GM06990 (cell line): ENCODE measurements at regions not wholly inside any gene's neighbourhood (a gene's known extent, or its start where the extent isn't known, plus 50 kb on each side); places are given as distances from the start of the nearest gene placed in this dataset.
A peak's percentile ranks its signal among the peaks of the same experiment; 100 is the strongest.

ENCODE experiments used
- DNase-seq: peaks from one replicate; pipeline ENCODE4 v3.0.0-alpha.2; 2011; ENCODE audit not compliant: insufficient read length; ENCODE audit errors: extremely low read depth
- H3K27me3 ChIP-seq: replicated peaks from 2 replicates; pipeline ENCODE4 v1.6.0; 2011; ENCODE audit warnings: low read length; ENCODE audit not compliant: control insufficient read depth, insufficient read depth
- H3K36me3 ChIP-seq: 2 replicates; pipeline ENCODE4 v1.5.1; 2011; ENCODE audit warnings: low read length; ENCODE audit not compliant: control insufficient read depth, insufficient read depth
- H3K4me3 ChIP-seq: replicated peaks from 2 replicates; pipeline ENCODE4 v1.5.1; 2011; ENCODE audit warnings: low read depth, mild to moderate bottlenecking, control low read depth, low read length
- TF ChIP-seq, protein P1 (sequence below): IDR thresholded peaks from 2 replicates; pipeline ENCODE4 v1.5.1; 2011; ENCODE audit warnings: low read length, control low read depth, mild to moderate bottlenecking, inconsistent platforms; ENCODE audit not compliant: insufficient read depth, poor library complexity, severe bottlenecking

DNA sequence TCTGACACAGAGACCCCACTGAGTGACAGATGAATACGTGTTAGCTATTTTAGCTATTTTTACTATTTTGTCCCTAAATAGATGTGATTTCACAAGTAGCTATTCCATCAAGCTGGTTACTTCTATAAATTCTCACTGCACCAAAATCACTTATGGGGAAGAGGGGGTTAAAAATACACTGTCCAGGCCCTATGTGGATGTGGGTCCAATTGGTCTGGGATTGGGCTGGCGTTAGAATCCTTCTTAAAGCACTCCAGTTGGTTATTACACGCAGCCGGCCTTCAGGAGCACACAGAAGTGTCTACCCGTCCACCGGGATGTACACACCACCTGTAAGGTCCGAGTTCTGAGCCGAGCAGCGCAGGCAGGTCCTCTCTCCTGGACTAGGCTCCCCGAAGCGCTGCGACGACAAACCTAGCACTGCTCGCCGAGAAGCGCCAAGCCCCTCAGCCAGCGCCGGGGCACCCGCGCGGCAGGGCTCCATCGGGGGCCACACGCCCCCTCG, 222.3 kb upstream of the MKLN1 start:
- H3K36me3 ChIP-seq, result peaks cover 3% of the 10 kb centered on the region
- DNase-seq, result no peak
- H3K27me3 ChIP-seq, result no peaks in the 10 kb centered on the region
- H3K4me3 ChIP-seq, result peak overlapping the region; percentile 64
- TF ChIP-seq, protein P1, sequence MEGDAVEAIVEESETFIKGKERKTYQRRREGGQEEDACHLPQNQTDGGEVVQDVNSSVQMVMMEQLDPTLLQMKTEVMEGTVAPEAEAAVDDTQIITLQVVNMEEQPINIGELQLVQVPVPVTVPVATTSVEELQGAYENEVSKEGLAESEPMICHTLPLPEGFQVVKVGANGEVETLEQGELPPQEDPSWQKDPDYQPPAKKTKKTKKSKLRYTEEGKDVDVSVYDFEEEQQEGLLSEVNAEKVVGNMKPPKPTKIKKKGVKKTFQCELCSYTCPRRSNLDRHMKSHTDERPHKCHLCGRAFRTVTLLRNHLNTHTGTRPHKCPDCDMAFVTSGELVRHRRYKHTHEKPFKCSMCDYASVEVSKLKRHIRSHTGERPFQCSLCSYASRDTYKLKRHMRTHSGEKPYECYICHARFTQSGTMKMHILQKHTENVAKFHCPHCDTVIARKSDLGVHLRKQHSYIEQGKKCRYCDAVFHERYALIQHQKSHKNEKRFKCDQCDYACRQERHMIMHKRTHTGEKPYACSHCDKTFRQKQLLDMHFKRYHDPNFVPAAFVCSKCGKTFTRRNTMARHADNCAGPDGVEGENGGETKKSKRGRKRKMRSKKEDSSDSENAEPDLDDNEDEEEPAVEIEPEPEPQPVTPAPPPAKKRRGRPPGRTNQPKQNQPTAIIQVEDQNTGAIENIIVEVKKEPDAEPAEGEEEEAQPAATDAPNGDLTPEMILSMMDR, result no peak

DNA sequence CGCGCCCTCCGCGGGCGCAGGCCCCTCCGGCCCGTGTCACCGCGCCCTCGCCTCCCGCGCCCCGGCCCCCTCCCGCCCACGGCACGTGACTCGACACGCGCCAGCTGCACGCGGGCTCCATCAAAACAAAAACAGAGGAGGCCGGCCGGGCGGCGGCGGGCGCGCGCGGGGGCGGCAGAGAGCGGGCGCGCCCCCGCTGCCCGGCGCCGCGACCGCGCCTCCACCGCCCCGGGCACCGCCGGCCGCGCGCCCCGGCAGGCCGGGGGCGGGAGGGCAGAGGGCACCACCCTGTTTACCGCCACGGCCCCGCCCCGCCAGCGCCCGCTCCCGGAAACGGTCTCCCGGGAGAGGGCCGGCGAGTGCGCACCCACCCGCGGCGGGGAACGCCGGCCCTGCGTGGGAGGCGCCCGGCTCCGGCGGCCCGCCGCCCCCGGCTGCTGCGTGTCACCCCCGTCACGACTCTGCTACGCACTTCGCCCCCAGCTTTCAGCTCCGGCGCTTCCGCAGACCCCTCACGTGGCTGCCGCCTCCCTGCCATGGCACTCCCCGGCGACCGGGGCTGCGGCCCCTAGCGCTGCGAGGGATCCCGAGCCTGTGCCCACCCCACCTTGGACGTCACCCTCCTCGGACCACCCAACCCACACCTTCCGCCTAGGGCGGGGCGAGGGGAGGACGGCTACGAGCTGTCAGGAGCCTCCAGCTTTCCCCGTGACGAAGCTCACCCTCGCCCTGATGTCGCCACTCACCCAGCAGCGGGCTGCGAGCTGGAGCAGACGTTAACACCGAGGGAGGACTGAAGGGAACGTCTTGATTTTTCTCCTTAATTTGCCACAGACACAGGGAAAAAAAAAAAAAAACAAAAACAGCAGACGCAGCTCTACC, 221.6 kb upstream of the MKLN1 start:
- H3K27me3 ChIP-seq, result no peaks in the 10 kb centered on the region

DNA sequence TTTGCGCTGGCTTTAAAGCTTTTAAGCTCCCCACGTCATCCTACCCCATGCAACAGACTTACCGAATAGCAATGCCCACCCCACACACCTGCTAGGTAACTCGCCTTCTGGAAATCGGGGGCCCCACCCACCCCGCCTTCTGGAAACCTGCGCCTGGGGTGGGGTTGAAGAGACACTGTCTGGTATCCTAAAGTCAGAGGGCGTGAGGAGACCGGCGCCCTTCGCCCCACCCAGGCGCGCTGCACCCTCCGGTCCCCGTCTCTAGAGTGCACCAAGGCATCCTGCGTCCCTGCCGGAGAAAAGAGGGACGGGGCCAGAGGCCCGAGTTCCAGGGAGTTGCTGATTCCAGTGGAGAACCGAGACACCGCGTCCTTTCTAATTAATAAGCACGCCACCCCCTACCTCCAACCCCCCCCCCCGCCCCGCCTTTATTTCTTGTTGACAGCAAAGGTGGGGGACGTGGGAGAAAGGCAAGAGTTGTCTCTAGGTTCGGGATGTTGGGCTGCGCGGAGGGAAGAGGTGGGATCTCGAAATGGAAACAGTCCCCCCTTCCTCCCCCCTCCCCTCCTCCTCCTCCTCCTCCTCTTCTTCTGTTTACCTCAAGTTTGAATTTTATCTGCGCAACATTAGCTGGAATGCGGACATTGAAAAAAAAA, 220.9 kb upstream of the MKLN1 start:
- H3K27me3 ChIP-seq, result no peaks in the 10 kb centered on the region
- DNase-seq, result peak; percentile 62
- TF ChIP-seq, protein P1, result no peak
- H3K36me3 ChIP-seq, result peaks cover 3% of the 10 kb centered on the region
- peak overlapping the region; percentile 97 for H3K4me3 ChIP-seq

More for the DNA sequence above, 221.6 kb upstream of the MKLN1 start:
- TF ChIP-seq, protein P1, result no peak
- DNase-seq, result peak; percentile 86
- Histone ChIP-seq H3K36me3 (peaks cover 3% of the 10 kb centered on the region), H3K4me3 (peak overlapping the region; percentile 97)

DNA sequence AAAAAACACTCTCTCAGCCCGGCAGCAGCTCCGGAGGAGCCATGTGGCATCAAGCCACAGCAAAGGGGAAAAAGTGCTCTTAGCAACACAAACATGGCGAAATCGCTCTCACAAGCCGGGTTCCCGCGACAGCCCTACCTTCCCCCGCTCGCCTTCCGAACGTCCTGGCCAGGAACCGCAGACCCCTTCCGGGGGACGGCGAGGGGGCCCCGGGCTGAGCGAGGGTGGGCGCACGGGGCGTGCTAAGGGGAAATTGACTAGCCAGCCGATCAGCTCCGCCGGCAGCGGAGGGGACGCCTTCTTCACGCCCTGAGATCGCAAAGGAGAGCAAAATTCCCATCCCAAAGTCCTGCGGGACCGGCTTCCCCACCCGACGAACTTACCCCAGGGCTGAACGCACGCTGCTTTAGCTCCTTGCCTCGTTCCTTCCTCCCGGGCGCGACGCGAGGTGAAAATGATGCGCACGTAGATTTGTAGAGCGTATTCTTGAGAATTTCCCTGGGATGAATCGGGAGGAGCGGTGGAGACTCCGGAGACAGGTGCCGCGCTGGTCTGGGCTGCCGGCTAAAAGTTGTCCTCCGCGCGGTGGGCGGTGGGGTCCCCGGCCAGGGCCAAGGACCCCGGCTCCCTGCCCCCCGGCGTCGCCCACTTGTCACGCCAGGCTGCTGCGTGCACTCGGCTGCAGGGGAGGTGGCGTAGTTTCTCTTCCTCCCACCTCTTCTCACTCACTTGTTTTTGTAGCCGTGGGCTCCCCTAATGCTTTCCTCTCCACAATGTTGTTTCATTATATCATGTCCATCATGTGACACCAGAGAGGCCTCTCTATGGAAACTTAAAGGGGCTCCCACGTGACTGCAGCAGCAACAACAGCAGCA, 220.1 kb upstream of the MKLN1 start:
- TF ChIP-seq, protein P1, result peak; percentile 25
- H3K27me3 ChIP-seq, result no peaks in the 10 kb centered on the region
- peak; percentile 79 for DNase-seq

DNA sequence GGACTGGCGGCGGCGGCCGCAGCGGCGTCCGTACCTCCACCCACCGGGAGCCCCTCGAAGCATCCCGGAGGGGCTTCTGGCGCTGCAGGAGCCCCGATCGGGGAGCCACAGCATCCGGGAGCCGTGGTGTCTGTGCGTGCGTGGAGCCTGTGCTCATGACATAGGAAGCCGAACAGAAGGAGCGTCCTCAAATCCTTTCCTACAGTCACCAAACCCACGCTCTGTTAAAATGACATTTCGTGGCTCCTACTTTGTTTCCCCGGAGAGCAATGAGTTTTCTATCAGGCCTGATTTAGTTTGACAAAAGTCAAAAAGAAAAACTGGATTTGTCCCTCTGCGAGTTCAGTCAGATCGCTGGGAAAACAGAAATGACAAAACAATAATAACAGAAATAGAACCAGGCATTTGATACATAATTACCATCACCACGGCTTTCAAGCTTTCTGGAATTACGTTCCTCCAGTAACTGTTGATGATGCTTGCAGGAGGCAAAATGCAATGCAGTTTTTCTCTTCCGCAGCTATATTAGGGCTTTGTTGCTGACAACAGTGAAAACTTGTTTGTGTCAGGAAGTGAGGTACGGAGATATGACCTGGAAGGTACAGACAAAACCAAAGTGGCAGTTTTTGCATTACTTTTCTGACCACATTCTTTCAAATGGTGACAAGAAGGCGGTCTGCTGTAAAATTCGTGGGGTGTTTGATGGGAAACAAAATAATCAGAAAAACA, 219.3 kb upstream of the MKLN1 start:
- Histone ChIP-seq H3K36me3 (peaks cover 3% of the 10 kb centered on the region), H3K4me3 (peak overlapping the region; percentile 97), H3K27me3 (no peaks in the 10 kb centered on the region)
- DNase-seq, result peak; percentile 59
- TF ChIP-seq, protein P1, result no peak

More for the DNA sequence above, 220.1 kb upstream of the MKLN1 start:
- H3K4me3 ChIP-seq, result peak overlapping the region; percentile 97
- H3K36me3 ChIP-seq, result peaks cover 3% of the 10 kb centered on the region
